ENCODE measurements at regions not wholly inside any gene's neighbourhood (a gene's known extent, or its start where the extent isn't known, plus 50 kb on each side); places are given as distances from the start of the nearest gene placed in this dataset.

DNA sequence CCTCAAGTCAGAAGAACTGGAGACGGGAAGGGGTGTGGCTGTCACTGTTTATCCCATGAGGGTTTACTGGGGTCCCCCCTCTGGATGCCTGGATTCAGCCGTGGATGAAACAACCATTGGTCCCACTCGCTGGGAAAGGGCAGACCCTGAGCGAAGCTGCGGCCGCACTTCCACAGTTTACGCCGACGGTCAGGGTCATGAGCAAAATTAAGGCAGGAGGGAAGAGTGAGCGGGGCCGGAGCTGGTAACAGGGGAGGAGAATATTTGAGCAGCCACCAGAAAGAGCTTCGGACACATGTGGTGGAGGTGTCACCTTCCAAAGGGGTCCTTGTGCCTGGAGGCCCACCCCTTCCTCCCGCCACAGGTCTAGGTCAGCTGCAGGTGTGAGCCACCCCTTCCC is 344.9 kb downstream of the BRD1 start:
- TF ChIP-seq CTCF (IDR thresholded peaks at IDR 0.05; ENCODE audit: insufficient read depth, missing control alignments), result no peak
- DNase-seq (ENCODE audit: insufficient read length, low spot score) (no peak), FAIRE-seq (no peak)

DNA sequence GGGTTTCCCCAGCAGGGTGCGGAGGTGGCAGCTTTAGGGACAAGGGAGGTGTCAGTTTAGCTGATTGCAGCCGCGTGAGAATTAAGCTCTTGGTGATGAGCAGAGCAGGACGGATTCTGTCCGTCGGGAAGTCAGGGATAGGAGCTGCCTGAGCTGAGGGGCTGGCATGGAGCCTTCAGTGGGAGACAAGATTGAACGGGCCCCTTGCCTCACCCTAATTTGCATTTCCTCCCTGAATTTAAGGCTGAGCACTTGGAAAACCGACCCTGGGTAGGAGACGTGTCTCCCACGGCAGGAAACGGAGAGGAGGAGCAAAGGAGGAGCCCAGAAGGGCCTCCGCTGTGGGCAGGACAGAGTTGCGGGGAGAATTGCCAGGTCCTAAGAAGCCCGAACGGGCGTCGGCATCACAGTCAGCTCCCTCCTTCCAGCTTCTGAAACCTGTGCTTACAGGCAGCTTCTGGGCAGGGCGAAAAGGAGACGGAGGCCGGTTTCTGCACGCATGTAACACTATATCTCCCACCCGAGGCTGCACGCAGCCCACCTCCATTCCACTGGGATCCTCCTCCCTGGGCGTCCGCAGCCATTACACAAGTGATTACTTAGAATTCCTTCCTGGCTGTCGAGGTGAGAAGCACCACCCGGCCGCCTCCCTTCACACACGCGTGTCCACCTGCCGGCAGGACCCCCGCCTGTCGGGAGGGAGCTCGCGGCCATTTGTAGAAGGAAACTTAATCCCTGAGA is 345.8 kb downstream of the BRD1 start:
- FAIRE-seq (no peak), DNase-seq (ENCODE audit: insufficient read length, low spot score) (no peak)
- no peak for TF ChIP-seq CTCF (IDR thresholded peaks at IDR 0.05; ENCODE audit: insufficient read depth, missing control alignments)

GRCh38 chr22:49480896-49481658 is 346.6 kb downstream of the BRD1 start:
- FAIRE-seq (no peak), DNase-seq (ENCODE audit: insufficient read length, low spot score) (no peak)
- no peak for TF ChIP-seq CTCF (IDR thresholded peaks at IDR 0.05; ENCODE audit: insufficient read depth, missing control alignments)

GRCh38 chr22:49480331-49480730 is 347.3 kb downstream of the BRD1 start:
- no peak for TF ChIP-seq CTCF (IDR thresholded peaks at IDR 0.05; ENCODE audit: insufficient read depth, missing control alignments)
- FAIRE-seq (no peak), DNase-seq (ENCODE audit: insufficient read length, low spot score) (no peak)

DNA sequence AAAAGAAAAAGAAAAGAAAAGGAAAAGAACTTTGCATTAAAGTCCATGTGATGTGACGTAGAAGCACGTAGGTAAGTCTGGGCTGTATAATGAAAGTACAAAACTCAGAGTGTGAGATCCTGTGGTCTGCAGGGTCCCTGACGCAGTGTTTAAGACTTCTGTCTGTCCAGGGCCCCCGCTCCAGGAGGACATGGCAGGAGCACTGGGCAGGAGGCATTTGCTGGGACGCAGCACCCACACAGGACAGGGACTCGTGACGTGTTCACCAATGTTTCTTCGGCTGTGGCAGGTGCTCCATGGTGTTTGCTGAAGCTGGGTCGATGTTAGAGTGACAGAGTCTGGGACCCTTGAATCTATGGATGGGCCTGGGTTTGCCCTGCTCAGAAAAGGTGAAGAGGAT is 348.1 kb downstream of the BRD1 start:
- FAIRE-seq, result no peak
- DNase-seq (ENCODE audit: insufficient read length, low spot score), result no peak
- TF ChIP-seq CTCF (IDR thresholded peaks at IDR 0.05; ENCODE audit: insufficient read depth, missing control alignments), result no peak

DNA sequence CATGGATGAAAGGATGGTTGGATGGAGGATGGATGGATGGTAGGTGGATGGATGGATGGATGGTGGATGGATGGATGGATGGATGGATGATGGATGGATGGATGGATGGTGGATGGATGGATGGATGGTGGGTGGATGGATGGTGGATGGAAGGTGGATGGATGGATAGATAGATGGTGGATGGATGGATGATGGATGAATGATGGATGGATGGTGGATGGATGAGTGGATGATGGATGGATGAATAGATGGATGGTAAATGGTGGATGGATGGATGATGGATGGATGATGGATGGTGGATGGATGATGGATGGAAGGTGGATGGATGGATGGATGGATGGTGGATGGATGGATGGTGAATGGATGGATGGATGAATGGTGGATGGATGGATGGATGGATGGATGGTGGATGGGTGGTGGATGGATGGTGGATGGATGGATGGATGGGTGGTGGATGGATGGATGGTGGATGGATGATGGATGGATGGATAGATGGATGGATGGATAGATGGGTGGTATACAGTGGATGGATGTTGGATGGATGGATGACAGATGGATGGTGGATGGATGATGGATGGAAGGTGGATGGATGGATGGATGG is 350.8 kb downstream of the BRD1 start:
- TF ChIP-seq CTCF (IDR thresholded peaks at IDR 0.05; ENCODE audit: insufficient read depth, missing control alignments), result no peak
- DNase-seq (ENCODE audit: insufficient read length, low spot score) (no peak), FAIRE-seq (no peak)

All from D721Med (cell line).